IMR-90 (cell line): ENCODE measurements at regions not wholly inside any gene's neighbourhood (a gene's known extent, or its start where the extent isn't known, plus 50 kb on each side); places are given as distances from the start of the nearest gene placed in this dataset.

Experiments used
- NFE2L2 ChIP-seq: fragments of 150-350 bp; IDR thresholded peaks from 2 replicates; pipeline ENCODE4 v1.6.1; 2016; ENCODE audit warnings: low read depth, mild to moderate bottlenecking, low read length
- RAD21 ChIP-seq: IDR thresholded peaks from 2 replicates; pipeline ENCODE4 v1.6.1; 2012; ENCODE audit warnings: low read length, improper control_type of control experiment
- RFX5 ChIP-seq: IDR thresholded peaks from 2 replicates; pipeline ENCODE4 v1.8.0; 2012; ENCODE audit warnings: low read depth, mild to moderate bottlenecking, low read length, moderate library complexity
- TF ChIP-seq, protein P1 (sequence below): conservative IDR thresholded peaks from 2 replicates; pipeline ENCODE4 v1.5.1; 2012; ENCODE audit warnings: mild to moderate bottlenecking, low read depth, low read length, improper control_type of control experiment

- TF ChIP-seq, protein P1, sequence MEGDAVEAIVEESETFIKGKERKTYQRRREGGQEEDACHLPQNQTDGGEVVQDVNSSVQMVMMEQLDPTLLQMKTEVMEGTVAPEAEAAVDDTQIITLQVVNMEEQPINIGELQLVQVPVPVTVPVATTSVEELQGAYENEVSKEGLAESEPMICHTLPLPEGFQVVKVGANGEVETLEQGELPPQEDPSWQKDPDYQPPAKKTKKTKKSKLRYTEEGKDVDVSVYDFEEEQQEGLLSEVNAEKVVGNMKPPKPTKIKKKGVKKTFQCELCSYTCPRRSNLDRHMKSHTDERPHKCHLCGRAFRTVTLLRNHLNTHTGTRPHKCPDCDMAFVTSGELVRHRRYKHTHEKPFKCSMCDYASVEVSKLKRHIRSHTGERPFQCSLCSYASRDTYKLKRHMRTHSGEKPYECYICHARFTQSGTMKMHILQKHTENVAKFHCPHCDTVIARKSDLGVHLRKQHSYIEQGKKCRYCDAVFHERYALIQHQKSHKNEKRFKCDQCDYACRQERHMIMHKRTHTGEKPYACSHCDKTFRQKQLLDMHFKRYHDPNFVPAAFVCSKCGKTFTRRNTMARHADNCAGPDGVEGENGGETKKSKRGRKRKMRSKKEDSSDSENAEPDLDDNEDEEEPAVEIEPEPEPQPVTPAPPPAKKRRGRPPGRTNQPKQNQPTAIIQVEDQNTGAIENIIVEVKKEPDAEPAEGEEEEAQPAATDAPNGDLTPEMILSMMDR, result no peak
- TF ChIP-seq NFE2L2 (no peak), RAD21 (no peak), RFX5 (no peak)
Measured at GRCh38 chr6:14811775-14812428, 434.0 kb upstream of the JARID2 start.
